Thyroid gland (tissue), 4 donors: ENCODE measurements at regions not wholly inside any gene's neighbourhood (a gene's known extent, or its start where the extent isn't known, plus 50 kb on each side); places are given as distances from the start of the nearest gene placed in this dataset.

ENCODE experiments used
- DNase-seq, 2 donors: peaks; one replicate each; pipeline ENCODE4 v3.0.0-alpha.2; 2019
- H3K27ac ChIP-seq, 3 donors: fragments of 200-600 bp; sonication (generic); 1 replicate in 2 of 3; 2 replicates in 1 of 3; pipeline ENCODE4 v1.5.1; 2016 to 2019; ENCODE audit warnings: mild to moderate bottlenecking in 1 of 3, moderate library complexity in 1 of 3
- H3K27me3 ChIP-seq: fragments of 200-600 bp; sonication (generic); one replicate; pipeline ENCODE4 v1.5.1; 2019
- H3K36me3 ChIP-seq, 2 donors: fragments of 200-600 bp; sonication (generic); one replicate each; pipeline ENCODE4 v1.5.1; 2016 to 2019
- H3K4me1 ChIP-seq, 2 donors: fragments of 200-600 bp; sonication (generic); one replicate each; pipeline ENCODE4 v1.5.1; 2017 to 2019
- H3K4me3 ChIP-seq, 3 donors: fragments of 200-600 bp; sonication (generic); replicated peaks in 1 of 3; 1 replicate in 2 of 3; 2 replicates in 1 of 3; pipeline ENCODE4 v1.5.1; 2016; ENCODE audit warnings: mild to moderate bottlenecking in 1 of 3
- H3K9me3 ChIP-seq: fragments of 200-600 bp; sonication (generic); one replicate; pipeline ENCODE4 v1.5.1; 2017
- CTCF ChIP-seq, 6 experiments: fragments of 200-600 bp in 3 of 6; fragments of 450-650 bp in 3 of 6; sonication (generic) in 3 of 6; IDR thresholded peaks; one replicate each; pipeline ENCODE4 v1.5.1; 2016 to 2019; ENCODE audit warnings: antibody characterized with exemption in 6 of 6, mild to moderate bottlenecking in 2 of 6, inconsistent platforms in 1 of 6, moderate library complexity in 1 of 6
- POLR2A ChIP-seq, 2 donors: fragments of 450-650 bp; IDR thresholded peaks; one replicate each; pipeline ENCODE4 v1.6.1; 2017; ENCODE audit warnings: antibody characterized with exemption in 2 of 2, mild to moderate bottlenecking in 2 of 2, moderate library complexity in 1 of 2
- WGBS, 2 donors: methylation state at CpG; one replicate each; pipeline ENCODE4 v1.1.5; 2017; 5-methylcytosine and 5-hydroxymethylcytosine counted together
- intact Hi-C: fragments of 100-400 bp; cut with DNase I; formaldehyde crosslinking; loops from one replicate; pipeline ENCODE4 v1.15.1; 2023

- no peak overlapping the region for H3K27ac ChIP-seq
- DNase-seq = no peak
- intact Hi-C loops = no loop called here
- H3K4me3 ChIP-seq = no peak overlapping the region
- no peaks in the 10 kb centered on the region for H3K9me3 ChIP-seq
- TF ChIP-seq CTCF (IDR thresholded peaks at IDR 0.05) (no peak), POLR2A (IDR thresholded peaks at IDR 0.05) (no peak)
- WGBS, 2 donors = 55 to 79% methylated on average over 4 to 9 of the region's 17 CpGs
- H3K27me3 ChIP-seq = no peaks in the 10 kb centered on the region
- no peaks in the 10 kb centered on the region for H3K36me3 ChIP-seq
- H3K4me1 ChIP-seq = no peaks in the 10 kb centered on the region
Measured at GRCh38 chr9:121577166-121577565, 74.3 kb upstream of the DAB2IP start.

GRCh38 chr9:121577572-121577971 lies 73.9 kb upstream of the DAB2IP start:
- Histone ChIP-seq H3K27me3 (no peaks in the 10 kb centered on the region), H3K4me1 (no peaks in the 10 kb centered on the region), H3K9me3 (no peaks in the 10 kb centered on the region), H3K27ac (no peak overlapping the region), H3K36me3 (no peaks in the 10 kb centered on the region), H3K4me3 (no peak overlapping the region)
- WGBS, 2 donors = 87 to 92% methylated on average over 3 to 7 of the region's 7 CpGs
- no peak for DNase-seq
- intact Hi-C loops = no loop called here
- TF ChIP-seq CTCF (IDR thresholded peaks at IDR 0.05) = no peak
- no peak for TF ChIP-seq POLR2A (IDR thresholded peaks at IDR 0.05)

- Histone ChIP-seq H3K36me3 (no peaks in the 10 kb centered on the region), H3K4me3 (no peak overlapping the region), H3K27me3 (no peaks in the 10 kb centered on the region), H3K27ac (no peak overlapping the region), H3K4me1 (no peaks in the 10 kb centered on the region), H3K9me3 (no peaks in the 10 kb centered on the region)
- 35 to 37% methylated on average over 15 to 19 of the region's 19 CpGs for WGBS, 2 donors
- TF ChIP-seq CTCF (IDR thresholded peaks at IDR 0.05) (no peak), POLR2A (IDR thresholded peaks at IDR 0.05) (no peak)
- DNase-seq = no peak
- intact Hi-C loops = no loop called here
Measured at GRCh38 chr9:121581786-121582600, 69.4 kb upstream of the DAB2IP start.

GRCh38 chr9:121582641-121583040 lies 68.8 kb upstream of the DAB2IP start:
- H3K36me3 ChIP-seq = no peaks in the 10 kb centered on the region
- no peaks in the 10 kb centered on the region for H3K9me3 ChIP-seq
- DNase-seq = no peak
- no peaks in the 10 kb centered on the region for H3K27me3 ChIP-seq
- no peak for TF ChIP-seq CTCF (IDR thresholded peaks at IDR 0.05)
- TF ChIP-seq POLR2A (IDR thresholded peaks at IDR 0.05) = no peak
- H3K4me3 ChIP-seq = no peak overlapping the region
- no peak overlapping the region for H3K27ac ChIP-seq
- H3K4me1 ChIP-seq = no peaks in the 10 kb centered on the region
- intact Hi-C loops = no loop called here
- WGBS, 2 donors = 80 to 88% methylated on average over 7 of the region's 7 CpGs

GRCh38 chr9:121584421-121584820 lies 67.0 kb upstream of the DAB2IP start:
- Histone ChIP-seq H3K27me3 (no peaks in the 10 kb centered on the region), H3K36me3 (no peaks in the 10 kb centered on the region), H3K4me3 (no peak overlapping the region), H3K4me1 (no peaks in the 10 kb centered on the region), H3K27ac (no peak overlapping the region), H3K9me3 (no peaks in the 10 kb centered on the region)
- TF ChIP-seq CTCF (IDR thresholded peaks at IDR 0.05) = no peak
- no peak for TF ChIP-seq POLR2A (IDR thresholded peaks at IDR 0.05)
- WGBS, 2 donors = 88 to 95% methylated on average over 4 of the region's 4 CpGs
- intact Hi-C loops = no loop called here
- no peak for DNase-seq
